COLO668 (cell line): ENCODE measurements at regions not wholly inside any gene's neighbourhood (a gene's known extent, or its start where the extent isn't known, plus 50 kb on each side); places are given as distances from the start of the nearest gene placed in this dataset.
A peak's percentile ranks its signal among the peaks of the same experiment; 100 is the strongest.
"Not testable (repeated sequence)": the region's sequence is repeated elsewhere in the genome, so short reads cannot be mapped to it uniquely, and the experiment has no call there.

ENCODE experiments used
- DNase-seq: peaks from one replicate; lab custom pipeline; 2025; ENCODE audit not compliant: unreplicated experiment; lab: John Stamatoyannopoulos, UW

DNA sequence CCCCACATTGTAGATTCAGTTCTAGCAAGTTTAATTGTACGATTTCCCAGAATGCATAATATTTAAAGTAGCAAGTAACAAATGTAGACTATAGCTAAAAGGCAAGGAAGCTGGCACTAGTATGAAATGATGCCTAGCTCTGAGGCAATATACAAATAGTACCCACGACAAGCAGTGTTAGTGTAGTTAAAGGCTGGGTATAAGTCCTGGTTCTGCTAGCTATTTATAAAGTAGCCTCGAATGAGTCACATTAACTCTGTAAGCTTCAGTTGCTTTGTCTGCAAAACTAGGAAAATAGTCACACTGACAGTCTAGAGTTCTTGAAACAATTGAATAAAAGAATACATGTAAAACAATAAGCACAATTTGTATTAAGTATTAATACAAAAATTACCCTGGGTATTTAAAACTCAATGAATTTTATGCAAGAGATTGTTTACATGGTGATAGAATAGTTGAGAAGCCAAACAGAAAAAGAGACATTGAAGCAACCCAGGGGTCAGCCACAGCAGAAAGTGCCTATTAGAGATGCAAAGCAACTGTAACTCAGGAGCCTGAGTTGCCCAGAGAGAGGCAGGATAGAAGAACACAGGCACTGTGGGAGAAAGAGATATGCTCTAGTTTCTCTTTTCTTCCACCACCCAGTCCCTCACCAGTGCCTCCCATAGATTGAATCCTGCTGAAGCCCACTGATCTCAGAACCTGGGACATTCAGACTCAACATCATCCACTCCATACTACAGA is 949.0 kb downstream of the C4orf33 start:
- no peak for DNase-seq

DNA sequence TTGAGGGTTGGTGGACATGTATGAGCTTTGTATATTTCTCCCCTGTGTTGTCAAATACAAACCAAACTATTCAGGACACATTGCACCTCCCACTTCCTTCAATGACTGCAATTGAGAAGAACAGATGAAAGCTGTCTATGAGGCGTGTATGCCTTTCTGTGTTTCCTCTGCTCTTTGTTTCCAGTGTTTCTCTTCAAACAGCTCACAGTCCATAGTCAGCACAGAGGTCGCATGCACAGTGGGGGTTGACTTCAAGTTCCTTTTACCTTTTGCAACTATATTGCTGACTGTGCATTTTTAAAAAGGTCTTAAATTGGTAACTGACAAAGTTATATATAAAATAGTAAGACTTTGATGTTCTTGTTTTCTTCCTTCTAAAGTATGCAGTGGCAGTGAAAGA is 957.8 kb downstream of the C4orf33 start:
- no peak for DNase-seq

DNA sequence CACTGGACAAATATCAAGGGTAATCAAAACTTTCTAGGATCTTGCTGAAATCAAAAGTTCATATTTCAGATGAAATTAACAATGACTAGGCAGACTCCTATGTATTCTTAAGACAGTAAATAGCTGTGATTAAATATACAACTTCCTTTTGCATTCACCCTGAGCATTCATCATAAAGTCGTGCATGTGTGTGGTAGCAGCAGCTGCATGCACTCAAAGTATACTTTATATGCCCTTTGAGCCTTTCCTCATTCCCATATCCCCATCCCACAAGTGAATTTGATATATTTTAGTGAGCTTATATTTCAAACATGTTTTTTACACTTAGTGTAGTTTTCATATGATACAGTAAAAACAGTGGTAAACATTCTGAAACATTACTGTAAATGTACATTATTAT is 959.0 kb downstream of the C4orf33 start:
- no peak for DNase-seq

DNA sequence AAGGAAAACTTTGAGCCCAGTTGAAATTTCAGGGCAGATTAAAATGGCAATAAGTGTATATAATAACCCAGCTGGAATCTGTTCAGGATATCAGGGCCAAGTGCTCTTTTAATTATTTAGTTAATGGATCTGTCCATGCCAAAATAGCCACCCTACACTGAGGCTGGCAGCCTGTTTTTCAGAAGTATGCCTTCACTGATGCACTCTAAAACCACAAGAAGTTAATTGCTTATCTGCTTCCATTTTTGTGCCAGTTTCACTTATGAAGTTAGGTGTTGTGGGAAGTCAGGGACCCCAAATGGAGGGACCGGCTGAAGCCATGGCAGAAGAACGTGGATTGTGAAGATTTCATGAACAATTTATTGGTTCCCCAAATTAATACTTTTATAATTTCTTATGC is 960.3 kb downstream of the C4orf33 start:
- no peak for DNase-seq

DNA sequence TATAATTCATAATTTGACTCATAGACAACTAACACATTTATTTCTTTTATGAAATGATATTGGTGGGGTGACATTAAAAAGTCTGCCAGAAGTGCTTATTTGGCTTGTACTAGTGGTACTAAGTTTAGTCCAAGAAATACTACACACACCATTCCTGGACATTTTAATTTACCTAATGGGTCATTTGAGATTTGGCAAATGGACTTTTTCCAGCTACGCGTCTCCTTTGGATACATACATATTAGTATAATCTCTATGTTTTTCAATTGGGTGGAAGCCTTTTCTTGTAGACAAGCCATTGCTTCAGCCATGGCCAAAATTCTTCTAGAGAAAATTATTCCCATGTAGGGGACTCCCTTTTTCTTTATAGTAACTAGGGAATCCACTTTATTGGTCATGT is 968.5 kb downstream of the C4orf33 start:
- no peak for DNase-seq

DNA sequence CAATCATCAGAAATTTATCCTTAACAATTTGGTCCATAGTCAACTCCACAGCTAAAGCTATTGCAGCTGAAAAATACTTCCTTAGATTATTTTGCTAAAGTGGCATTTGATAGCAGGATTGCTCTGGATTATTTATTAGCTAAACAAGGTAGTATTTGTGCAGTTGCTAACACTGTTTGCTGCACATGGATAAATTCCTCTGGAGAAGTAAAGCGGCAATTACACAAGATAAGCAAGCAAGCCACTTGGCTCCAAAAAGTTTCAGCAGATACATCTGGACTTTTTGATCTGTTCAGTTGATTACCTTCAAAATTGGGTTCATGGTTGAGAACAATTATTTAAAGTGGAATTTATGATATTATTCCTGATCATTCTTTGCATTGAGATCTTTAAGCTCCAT is 971.5 kb downstream of the C4orf33 start:
- no peak for DNase-seq

DNA sequence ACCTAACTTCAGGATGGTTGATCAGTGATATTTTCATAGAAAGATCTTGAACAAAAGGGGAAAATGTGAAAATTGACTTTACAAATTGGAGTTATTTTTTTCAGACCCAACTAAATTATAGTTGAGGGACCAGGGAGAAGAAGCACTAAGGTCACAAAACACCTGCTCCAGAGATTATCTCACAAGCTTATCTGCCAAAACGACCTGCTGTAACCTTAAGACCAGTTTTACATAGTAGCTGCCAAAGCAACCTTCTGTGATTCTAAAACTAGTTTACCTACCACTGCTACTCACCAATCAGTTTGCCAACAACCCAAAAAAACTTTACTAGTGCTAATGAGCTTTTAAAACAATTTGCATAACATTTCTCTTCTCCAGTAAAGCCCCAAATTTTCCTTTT is 972.1 kb downstream of the C4orf33 start:
- DNase-seq = no peak

DNA sequence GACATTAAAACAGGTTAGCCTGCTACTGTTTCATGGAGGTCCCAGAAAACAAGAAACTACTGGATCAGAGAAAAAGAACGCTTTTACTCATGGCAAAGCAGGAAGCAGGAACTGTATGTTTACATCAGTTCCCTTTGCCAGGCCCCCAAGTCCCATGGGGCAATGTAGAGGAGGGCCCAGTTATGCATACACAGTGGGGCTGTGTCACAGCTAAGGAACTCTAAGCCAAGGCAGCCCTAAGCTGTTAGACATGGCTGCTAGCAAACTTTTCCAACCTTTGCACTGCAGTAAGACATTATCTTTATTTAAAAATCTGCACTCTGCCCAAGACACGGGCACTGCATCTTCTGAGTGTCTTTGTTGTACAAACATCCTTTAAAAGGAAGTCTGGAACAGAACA is 975.8 kb downstream of the C4orf33 start:
- no peak for DNase-seq

DNA sequence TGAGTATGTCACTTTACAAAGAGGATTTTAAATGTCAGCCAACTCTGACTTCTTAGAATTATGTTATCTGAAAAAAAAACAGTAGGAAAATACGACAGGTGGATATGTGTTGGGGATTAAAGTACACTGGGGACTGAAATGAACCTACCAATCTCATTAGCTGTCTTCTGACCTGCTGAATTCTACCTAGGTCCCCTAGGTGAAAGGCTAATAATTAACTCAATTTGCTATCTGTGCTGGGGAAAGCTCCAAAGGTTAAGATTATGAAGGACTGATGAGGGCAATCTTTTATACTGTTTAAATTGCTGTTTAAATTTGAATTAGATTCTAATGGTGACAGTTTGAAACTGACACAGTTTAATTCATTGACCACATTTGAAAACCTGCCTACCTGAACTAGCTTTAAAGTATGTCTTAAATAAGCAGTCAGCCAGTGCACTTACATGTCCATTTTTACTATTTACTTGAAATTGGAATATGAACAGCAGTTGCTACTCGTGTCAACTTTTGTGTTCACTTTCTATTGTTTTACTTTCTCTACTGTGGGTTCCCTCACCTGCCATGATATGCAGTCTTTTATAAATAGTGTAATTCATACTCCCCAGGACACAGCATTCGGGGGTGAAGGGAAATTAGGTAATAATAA is 977.3 kb downstream of the C4orf33 start:
- no peak for DNase-seq

DNA sequence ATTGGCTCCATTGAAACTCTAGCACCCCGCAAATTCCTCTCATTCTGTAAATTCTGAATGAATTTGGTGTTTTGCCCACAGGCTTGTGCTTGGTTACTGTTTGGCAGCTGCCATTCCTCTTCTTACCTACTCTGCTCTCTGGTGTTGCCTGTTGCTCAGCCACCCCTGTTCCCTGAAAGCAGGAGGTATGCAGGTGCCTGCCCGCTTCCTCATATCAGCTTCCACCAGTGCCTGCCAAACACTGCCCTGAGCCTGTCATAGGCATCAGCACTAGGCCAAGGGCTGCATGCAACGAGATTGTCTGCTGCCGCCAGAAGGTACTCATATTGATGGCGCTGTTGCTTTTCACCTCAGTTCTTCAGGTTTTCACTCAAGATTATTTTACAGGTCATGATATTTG is 978.1 kb downstream of the C4orf33 start:
- peak; percentile 49 for DNase-seq

DNA sequence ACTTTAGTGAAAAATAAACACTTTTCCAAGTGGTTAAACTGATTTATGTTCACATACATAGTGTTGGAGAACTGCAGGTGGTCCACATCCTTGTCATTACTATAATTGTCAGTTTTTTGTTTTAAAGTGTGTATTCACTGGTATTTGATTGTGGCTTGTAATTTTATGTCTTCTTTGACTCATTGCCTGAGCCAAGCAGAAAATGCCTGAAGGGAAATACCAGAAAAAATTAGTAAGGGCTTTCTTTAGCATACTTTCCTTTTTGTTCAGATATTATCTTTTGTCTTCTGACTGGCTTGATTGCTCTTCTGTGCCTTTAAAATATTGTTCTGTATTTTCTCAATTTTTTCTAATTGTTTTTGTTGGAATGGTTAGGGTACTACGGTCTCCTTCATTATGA is 981.3 kb downstream of the C4orf33 start:
- DNase-seq = no peak

DNA sequence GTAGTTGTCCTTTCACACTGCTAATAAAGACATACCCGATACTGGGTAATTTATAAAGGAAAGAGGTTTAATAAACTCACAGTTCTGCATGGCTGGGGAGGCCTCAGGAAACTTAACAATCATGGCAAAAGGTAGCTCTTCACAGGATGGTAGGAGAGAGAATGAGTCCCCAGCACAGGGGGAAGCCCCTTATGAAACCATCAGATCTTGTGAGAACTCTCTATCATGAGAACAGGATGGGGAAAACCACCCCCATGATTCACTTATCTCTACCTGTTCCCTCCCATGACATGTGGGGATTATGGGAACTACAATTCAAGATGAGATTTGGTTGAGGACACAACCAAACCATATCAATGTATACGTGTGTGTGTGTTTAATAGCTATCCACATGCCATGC is 983.1 kb downstream of the C4orf33 start:
- DNase-seq = not testable (repeated sequence)

DNA sequence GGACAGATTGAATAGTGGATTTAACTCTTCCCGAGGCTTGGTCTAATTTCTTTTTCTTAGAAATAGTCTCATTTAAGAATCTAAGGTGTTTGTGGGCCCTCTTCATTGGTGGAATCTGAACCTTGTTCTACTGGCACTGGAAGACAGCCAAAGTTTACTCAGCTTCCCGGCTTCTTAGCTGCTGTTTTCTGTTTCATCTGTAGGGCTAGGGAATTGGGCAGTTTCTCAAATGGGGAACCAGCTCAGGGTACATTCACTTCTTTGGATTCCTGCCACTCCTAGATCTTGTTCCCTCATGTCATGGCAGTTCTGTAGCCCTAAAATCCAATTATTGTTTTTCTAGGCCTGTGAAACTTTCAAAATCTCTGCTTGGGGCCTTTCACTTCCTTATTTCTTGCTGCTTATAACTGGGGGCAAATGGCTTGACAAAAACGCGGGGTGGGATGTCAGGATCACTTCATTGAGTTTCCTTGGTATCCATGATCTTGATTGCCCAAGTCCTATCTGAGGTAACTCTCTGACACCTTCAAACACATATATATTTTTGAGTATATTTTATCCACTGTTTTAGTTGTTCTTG is 985.0 kb downstream of the C4orf33 start:
- no peak for DNase-seq

DNA sequence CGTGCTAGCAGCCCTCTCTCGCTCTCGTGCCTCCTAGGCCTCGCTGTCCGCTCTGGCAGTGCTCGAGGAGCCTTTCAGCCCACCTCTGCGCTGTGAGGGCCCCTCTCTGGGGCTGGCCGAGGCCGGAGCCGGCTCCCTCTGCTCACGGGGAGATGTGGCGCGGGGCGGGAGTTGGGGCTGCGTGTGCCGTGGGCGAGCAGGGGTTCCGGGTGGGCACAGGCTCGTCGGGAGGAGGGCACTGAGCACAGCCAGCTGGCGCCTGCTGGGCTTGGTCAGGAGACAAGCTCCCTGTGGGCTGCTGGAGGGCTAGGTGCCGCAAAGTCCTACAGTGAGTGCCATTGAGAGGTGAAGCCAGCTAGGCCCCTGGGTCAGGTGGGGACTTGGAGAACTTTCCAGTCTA is 994.5 kb downstream of the C4orf33 start:
- DNase-seq = no peak

DNA sequence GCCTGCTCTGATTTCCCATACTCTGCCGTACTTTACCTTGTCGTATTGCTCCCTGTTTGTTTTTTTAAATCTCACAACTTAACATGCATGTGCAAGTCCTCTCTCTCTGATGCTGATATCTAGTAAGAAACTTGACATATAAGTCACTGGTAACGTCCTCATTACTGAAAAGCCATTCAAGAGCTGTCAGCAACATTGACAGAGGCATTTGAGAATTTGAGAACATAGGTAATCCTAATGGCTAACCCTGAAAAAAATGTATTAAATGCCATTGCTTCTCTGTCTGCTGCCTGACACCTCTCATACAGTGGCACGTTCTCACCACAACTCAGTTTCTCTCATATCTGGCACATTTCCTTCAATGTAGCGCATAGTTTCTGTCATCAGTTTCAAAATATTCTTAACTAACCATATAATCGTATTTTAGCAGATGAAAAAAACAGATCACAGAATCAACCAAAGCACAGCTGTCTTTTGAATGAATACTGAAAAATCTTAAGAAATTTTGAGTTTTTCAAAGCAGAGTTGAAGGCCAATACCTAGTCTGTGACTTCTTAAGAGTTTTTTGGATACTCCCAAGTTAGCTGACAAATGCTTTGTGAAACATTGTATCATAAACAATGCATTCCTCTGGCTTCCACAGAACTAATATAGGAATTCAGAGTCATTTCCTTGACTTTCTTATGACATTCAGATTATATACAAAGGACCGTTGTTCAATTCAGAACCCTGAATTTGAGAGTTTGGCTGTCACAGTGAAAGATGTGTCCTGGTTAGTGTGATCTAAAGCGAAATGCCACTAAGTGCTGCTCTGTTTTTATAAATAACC is 996.4 kb downstream of the C4orf33 start:
- DNase-seq = no peak

DNA sequence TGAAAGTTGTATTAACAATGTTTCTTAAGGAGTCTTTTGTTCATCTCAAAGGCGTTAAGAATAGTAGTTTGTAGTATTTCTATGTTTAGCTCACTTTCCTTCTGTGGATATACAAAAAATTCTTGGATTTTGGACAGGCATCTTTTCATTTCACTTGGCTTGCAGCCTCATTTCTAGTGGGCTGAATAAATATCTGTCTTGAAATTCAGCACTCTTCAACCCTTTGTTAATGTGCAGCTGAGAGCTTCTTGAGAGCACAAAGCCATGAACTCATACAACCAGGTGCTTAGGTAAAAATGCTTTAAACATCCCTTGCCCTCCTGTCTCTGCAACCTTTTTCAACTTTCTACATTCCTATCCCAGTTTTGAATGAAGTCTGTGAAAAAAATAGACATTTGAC is 1003.2 kb downstream of the C4orf33 start:
- DNase-seq = no peak

DNA sequence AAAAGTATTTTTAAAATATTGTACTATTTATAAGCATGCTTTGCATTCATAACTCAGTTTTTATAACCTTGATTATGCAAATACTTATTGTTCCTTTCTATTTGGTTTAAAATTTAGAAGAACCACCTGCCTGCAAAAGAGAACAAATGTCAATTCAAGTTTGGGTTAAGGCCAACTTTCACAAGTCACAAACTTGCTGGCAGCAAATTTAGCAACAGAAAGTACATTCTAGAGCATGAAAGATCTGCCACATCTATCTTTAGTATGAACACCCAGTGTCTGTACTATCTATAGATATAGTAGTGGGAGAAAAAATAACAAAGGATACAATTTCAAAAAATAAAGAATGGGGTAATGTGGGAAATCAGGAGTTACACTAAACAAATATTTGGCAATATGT is 1014.2 kb downstream of the C4orf33 start:
- DNase-seq = no peak

DNA sequence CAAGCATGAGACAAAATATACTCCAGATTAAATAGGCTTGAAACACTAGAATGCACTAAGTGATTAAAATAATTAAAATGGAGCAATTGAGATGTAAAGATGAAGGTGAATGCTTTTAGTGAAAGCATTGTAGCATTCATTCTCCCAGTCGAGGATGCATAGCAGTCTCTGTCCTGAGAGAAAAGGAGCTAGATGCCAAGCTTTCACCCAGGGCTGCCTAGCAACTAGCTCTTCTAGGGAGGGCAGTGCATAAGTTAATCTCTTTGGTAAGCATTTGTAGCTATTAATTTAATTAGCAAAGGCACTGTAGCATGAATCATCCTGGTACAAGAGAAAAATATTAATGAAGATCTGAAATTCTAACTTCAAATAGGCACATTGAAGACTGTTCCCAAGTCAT is 1014.8 kb downstream of the C4orf33 start:
- DNase-seq = no peak

DNA sequence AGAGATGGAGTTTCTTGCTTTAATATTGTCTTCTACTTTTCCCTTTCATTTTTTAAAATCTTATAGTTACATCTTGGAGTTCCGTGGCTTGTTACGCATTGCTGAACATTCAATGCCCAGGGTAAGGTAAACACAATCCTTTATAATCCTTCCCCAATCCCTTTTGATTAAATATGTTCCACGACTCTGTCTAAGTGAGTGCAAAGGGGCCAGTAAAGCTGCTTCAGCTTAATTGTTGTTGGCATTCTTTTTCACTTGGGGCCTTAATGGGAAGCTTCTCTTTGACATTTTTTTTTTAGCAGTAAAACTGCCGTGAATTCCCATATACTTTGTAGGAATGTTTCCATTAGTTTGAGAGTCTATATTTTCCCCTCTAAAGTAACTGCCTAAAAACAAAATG is 1028.1 kb downstream of the C4orf33 start:
- DNase-seq = no peak

DNA sequence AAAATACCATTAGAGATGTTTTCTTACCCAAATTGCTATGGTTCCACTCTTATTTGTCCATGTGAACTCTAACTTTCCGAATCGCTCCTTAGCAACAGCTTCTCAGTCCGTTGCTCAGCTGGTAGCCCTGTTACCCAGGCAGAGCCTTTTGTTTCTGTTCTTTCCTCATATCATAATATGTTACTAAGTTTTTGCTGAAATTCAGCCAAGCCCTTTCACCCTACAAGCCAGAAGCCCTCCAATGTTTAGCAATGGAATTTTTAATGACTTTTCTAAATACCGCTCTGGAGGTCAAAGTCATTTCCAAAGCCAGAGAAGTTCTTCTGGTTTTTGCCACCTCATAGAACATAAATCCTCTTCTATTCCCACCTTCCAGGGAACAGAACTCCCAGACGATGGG is 1029.5 kb downstream of the C4orf33 start:
- no peak for DNase-seq

DNA sequence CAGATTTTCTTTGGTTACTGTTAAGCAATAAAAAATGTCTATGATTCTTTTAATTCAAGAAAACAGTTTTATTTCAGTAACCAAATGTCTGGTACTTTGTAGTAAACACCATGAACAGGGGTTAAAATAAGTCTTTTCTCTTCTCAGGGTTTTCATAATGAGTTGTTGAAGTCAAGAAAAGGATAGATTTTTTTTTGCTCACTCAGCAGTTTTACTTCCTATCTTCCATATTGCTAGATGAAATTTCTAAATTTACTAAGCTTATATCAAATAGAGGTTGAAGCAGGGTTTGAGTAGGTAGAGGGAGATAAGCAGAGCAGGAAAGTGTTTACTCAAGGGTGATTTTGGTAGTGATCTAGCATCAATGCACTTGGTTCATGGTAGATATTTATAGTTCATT is 1031.3 kb downstream of the C4orf33 start:
- no peak for DNase-seq

DNA sequence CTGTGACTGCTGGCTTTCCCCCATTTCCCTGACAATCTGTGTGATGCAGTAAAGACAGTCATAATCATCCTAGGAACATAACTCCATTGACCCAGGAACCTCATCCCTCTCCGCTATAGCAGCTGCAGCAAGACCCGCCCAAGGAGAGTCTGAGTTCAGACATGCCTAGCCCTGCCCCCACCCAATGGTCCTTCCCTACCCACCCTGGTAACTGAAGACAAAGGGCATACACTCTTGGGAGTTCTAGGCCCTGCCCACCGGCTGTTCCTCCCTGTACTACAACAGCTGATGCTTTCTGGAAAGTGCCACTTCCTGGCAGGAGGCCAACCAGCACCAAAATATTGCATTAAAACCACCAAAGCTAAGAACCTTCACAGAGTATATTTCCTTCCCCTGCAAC is 1035.6 kb downstream of the C4orf33 start:
- DNase-seq = no peak
